Lower leg skin (tissue), 4 donors: ENCODE measurements at regions not wholly inside any gene's neighbourhood (a gene's known extent, or its start where the extent isn't known, plus 50 kb on each side); places are given as distances from the start of the nearest gene placed in this dataset.

Experiments used
- DNase-seq, 2 donors: peaks; one replicate each; pipeline ENCODE4 v3.0.0-alpha.2; 2019; ENCODE audit warnings: low spot score in 2 of 2
- H3K4me3 ChIP-seq: fragments of 200-600 bp; sonication (generic); 2 replicates; pipeline ENCODE4 v1.5.1; 2017; ENCODE audit warnings: mild to moderate bottlenecking, low read depth; ENCODE audit not compliant: poor library complexity, severe bottlenecking
- CTCF ChIP-seq, 3 donors: fragments of 450-650 bp; IDR thresholded peaks; one replicate each; pipeline ENCODE4 v1.5.1; 2016; ENCODE audit warnings: antibody characterized with exemption in 3 of 3, mild to moderate bottlenecking in 3 of 3, moderate library complexity in 2 of 3
- POLR2A ChIP-seq, 2 donors: fragments of 450-650 bp; IDR thresholded peaks; one replicate each; pipeline ENCODE4 v1.6.1; 2016 to 2017; ENCODE audit warnings: antibody characterized with exemption in 2 of 2, mild to moderate bottlenecking in 1 of 2, moderate library complexity in 1 of 2
- WGBS, 2 donors: methylation state at CpG; one replicate each; pipeline ENCODE4 v1.1.5; 2018; 5-methylcytosine and 5-hydroxymethylcytosine counted together
- intact Hi-C: fragments of 100-400 bp; cut with DNase I; formaldehyde crosslinking; loops from one replicate; pipeline ENCODE4 v1.15.0; 2023; ENCODE audit warnings: low total_unique reads

GRCh38 chr20:57943950-57944349 lies 234.1 kb upstream of the PMEPA1 start:
- intact Hi-C loops = no loop called here
- no peak for DNase-seq
- WGBS, 2 donors = 89 to 94% methylated on average over 7 of the region's 7 CpGs
- TF ChIP-seq CTCF (IDR thresholded peaks at IDR 0.05) (no peak), POLR2A (IDR thresholded peaks at IDR 0.05) (no peak)
- H3K4me3 ChIP-seq = no peak overlapping the region

- 79 to 96% methylated on average over 9 of the region's 9 CpGs for WGBS, 2 donors
- intact Hi-C loops = no loop called here
- no peak for TF ChIP-seq CTCF (IDR thresholded peaks at IDR 0.05)
- TF ChIP-seq POLR2A (IDR thresholded peaks at IDR 0.05) = no peak
- DNase-seq = no peak
- H3K4me3 ChIP-seq = no peak overlapping the region
These were observed 233.5 kb upstream of the PMEPA1 start for GRCh38 chr20:57943291-57943690.

- intact Hi-C loops = no loop called here
- H3K4me3 ChIP-seq = no peak overlapping the region
- TF ChIP-seq CTCF (IDR thresholded peaks at IDR 0.05) (no peak), POLR2A (IDR thresholded peaks at IDR 0.05) (no peak)
- 71 to 76% methylated on average over 16 of the region's 16 CpGs for WGBS, 2 donors
- DNase-seq = no peak
These were observed 232.0 kb upstream of the PMEPA1 start for GRCh38 chr20:57941604-57942381.

GRCh38 chr20:57940868-57941522 lies 231.2 kb upstream of the PMEPA1 start:
- H3K4me3 ChIP-seq = no peak overlapping the region
- intact Hi-C loops = no loop called here
- WGBS, 2 donors = 71 to 79% methylated on average over 14 of the region's 14 CpGs
- no peak for DNase-seq
- TF ChIP-seq POLR2A (IDR thresholded peaks at IDR 0.05) (no peak), CTCF (IDR thresholded peaks at IDR 0.05) (no peak)

- intact Hi-C loops = no loop called here
- H3K4me3 ChIP-seq = no peak overlapping the region
- WGBS, 2 donors = 98% methylated on average over 4 of the region's 4 CpGs
- DNase-seq = no peak
- TF ChIP-seq CTCF (IDR thresholded peaks at IDR 0.05) (no peak), POLR2A (IDR thresholded peaks at IDR 0.05) (no peak)
These were observed 230.6 kb upstream of the PMEPA1 start for GRCh38 chr20:57940376-57940775.
